Loucy (cell line): ENCODE measurements at regions not wholly inside any gene's neighbourhood (a gene's known extent, or its start where the extent isn't known, plus 50 kb on each side); places are given as distances from the start of the nearest gene placed in this dataset.

Experiments used
- H2AFZ ChIP-seq: fragments of 200-600 bp; sonication (generic); 2 replicates; pipeline ENCODE4 v1.6.0; 2016; ENCODE audit warnings: antibody characterized with exemption, mild to moderate bottlenecking, low read length, moderate library complexity
- H3F3A ChIP-seq: fragments of 200-600 bp; 2 replicates; pipeline ENCODE4 v1.6.0; 2016; ENCODE audit warnings: antibody characterized with exemption, low read depth, mild to moderate bottlenecking
- H3K27me3 ChIP-seq: fragments of 200-600 bp; sonication (generic); 2 replicates; pipeline ENCODE4 v1.6.1; 2014; ENCODE audit warnings: low read length, mild to moderate bottlenecking; ENCODE audit not compliant: insufficient read depth, poor library complexity, severe bottlenecking
- H3K36me3 ChIP-seq: fragments of 200-600 bp; sonication (generic); 2 replicates; pipeline ENCODE4 v1.6.1; 2016; ENCODE audit warnings: low read length; ENCODE audit not compliant: insufficient read depth
- H3K4me1 ChIP-seq: fragments of 200-600 bp; sonication (generic); 2 replicates; pipeline ENCODE4 v1.5.1; 2014; ENCODE audit warnings: low read length, mild to moderate bottlenecking; ENCODE audit not compliant: insufficient read depth, poor library complexity, severe bottlenecking
- H3K4me2 ChIP-seq: fragments of 200-600 bp; sonication (generic); 2 replicates; pipeline ENCODE4 v1.6.0; 2014; ENCODE audit warnings: antibody characterized with exemption, low read length, low read depth, mild to moderate bottlenecking; ENCODE audit not compliant: poor library complexity, severe bottlenecking
- H3K4me3 ChIP-seq: fragments of 200-600 bp; sonication (generic); 2 replicates; pipeline ENCODE4 v1.5.1; 2014; ENCODE audit warnings: low read length, mild to moderate bottlenecking, mixed read lengths; ENCODE audit not compliant: poor library complexity, severe bottlenecking
- H3K79me2 ChIP-seq: fragments of 200-600 bp; sonication (generic); 2 replicates; pipeline ENCODE4 v1.6.1; 2014; ENCODE audit warnings: low read length; ENCODE audit not compliant: insufficient read depth
- H3K9ac ChIP-seq: fragments of 200-600 bp; sonication (generic); 2 replicates; pipeline ENCODE4 v1.6.0; 2014; ENCODE audit warnings: mild to moderate bottlenecking, low read depth, low read length, moderate library complexity; ENCODE audit not compliant: poor library complexity, severe bottlenecking
- H3K9me2 ChIP-seq: fragments of 200-600 bp; sonication (generic); replicated peaks from 2 replicates; pipeline ENCODE4 v1.6.1; 2016; ENCODE audit warnings: low read depth, low read length, mixed read lengths
- H3K9me3 ChIP-seq: fragments of 200-600 bp; sonication (generic); 2 replicates; pipeline ENCODE4 v1.6.1; 2014; ENCODE audit warnings: mild to moderate bottlenecking, antibody characterized with exemption, low read length, low read depth; ENCODE audit not compliant: insufficient read depth
- H4K20me1 ChIP-seq: fragments of 200-600 bp; sonication (generic); 2 replicates; pipeline ENCODE4 v1.6.0; 2014; ENCODE audit warnings: antibody characterized with exemption, low read length, mild to moderate bottlenecking; ENCODE audit not compliant: insufficient read depth, poor library complexity, severe bottlenecking
- EZH2phosphoT487 ChIP-seq: fragments of 200-600 bp; IDR thresholded peaks from 2 replicates; pipeline ENCODE4 v1.6.1; 2018; ENCODE audit warnings: antibody characterized with exemption, mild to moderate bottlenecking, moderate library complexity, borderline replicate concordance
- TF ChIP-seq, protein P1 (sequence below): fragments of 200-600 bp; sonication (generic); conservative IDR thresholded peaks from 2 replicates; pipeline ENCODE4 v1.5.1; 2014; ENCODE audit warnings: mild to moderate bottlenecking, antibody characterized with exemption, low read length

GRCh38 chr1:24999426-24999825 lies 69.3 kb upstream of the RUNX3 start:
- H4K20me1 ChIP-seq: no peaks in the 10 kb centered on the region
- TF ChIP-seq, protein P1, sequence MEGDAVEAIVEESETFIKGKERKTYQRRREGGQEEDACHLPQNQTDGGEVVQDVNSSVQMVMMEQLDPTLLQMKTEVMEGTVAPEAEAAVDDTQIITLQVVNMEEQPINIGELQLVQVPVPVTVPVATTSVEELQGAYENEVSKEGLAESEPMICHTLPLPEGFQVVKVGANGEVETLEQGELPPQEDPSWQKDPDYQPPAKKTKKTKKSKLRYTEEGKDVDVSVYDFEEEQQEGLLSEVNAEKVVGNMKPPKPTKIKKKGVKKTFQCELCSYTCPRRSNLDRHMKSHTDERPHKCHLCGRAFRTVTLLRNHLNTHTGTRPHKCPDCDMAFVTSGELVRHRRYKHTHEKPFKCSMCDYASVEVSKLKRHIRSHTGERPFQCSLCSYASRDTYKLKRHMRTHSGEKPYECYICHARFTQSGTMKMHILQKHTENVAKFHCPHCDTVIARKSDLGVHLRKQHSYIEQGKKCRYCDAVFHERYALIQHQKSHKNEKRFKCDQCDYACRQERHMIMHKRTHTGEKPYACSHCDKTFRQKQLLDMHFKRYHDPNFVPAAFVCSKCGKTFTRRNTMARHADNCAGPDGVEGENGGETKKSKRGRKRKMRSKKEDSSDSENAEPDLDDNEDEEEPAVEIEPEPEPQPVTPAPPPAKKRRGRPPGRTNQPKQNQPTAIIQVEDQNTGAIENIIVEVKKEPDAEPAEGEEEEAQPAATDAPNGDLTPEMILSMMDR: no peak
- TF ChIP-seq EZH2phosphoT487: no peak
- H2AFZ ChIP-seq: no peak overlapping the region
- no peak overlapping the region for H3K4me3 ChIP-seq
- H3K9me3 ChIP-seq: no peaks in the 10 kb centered on the region
- no peaks in the 10 kb centered on the region for H3K9me2 ChIP-seq
- H3K9ac ChIP-seq: peak overlapping the region; percentile 63
- H3K79me2 ChIP-seq: no peaks in the 10 kb centered on the region
- no peaks in the 10 kb centered on the region for H3K36me3 ChIP-seq
- no peaks in the 10 kb centered on the region for H3K27me3 ChIP-seq
- peaks cover 8% of the 10 kb centered on the region for H3F3A ChIP-seq
- peaks cover 74% of the 10 kb centered on the region for H3K4me1 ChIP-seq
- peak overlapping the region; percentile 27 for H3K4me2 ChIP-seq

GRCh38 chr1:24998563-24999245 lies 68.6 kb upstream of the RUNX3 start:
- TF ChIP-seq, protein P1: no peak
- no peak for TF ChIP-seq EZH2phosphoT487
- H3K9me3 ChIP-seq: no peaks in the 10 kb centered on the region

DNA sequence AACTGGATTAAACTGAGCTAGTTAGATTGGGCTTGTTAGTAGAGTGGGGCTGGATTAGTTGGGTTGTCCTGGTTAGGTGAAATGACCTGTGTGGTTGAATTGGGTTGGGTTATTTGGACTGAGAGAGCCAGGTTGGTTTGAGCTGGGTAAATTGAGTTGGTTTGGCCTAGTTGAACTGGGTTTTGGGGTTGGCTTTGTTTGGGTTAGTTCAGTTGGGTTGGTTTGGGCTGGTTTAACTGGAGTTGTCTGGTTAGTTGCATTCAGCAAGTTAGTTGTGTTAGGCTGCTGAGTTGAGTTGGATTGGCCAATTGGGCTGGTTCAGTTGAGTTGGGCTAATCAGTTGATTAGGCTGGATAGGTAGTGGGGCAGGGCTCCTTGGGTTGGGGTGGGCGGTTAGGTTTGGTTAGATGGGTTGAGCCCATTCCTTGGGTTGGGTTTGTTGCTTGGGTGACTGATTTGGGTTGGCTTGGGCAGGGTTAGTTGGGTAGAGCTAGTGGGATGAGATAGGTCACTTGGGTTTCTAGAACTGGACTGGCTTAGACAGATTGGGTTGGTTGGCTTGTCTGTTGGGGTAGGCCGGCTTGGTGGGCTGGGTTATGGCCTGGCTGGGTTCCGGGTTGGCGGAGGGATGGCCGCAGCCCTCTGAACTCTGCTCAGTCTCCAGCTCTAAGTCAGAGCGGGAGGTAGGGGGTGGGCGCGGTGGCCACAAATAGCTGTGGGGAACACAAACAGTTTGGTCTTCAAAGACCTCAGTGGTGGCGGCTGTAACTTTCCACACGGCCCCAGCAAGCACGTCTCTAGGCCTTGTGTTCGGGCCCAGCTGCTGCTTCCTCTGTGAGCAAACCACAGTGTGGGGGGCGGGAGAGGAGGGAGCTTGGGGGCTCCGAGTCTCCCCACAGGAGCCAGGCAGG lies 67.2 kb upstream of the RUNX3 start:
- H3K79me2 ChIP-seq: no peaks in the 10 kb centered on the region
- no peaks in the 10 kb centered on the region for H3K27me3 ChIP-seq
- peak overlapping the region; percentile 71 for H3K4me2 ChIP-seq
- H3F3A ChIP-seq: peaks cover 8% of the 10 kb centered on the region
- no peaks in the 10 kb centered on the region for H4K20me1 ChIP-seq
- no peaks in the 10 kb centered on the region for H3K36me3 ChIP-seq
- TF ChIP-seq EZH2phosphoT487: no peak
- TF ChIP-seq, protein P1: no peak
- H3K4me1 ChIP-seq: peaks cover 87% of the 10 kb centered on the region
- H2AFZ ChIP-seq: no peak overlapping the region
- peak overlapping the region; percentile 70 for H3K9ac ChIP-seq
- no peaks in the 10 kb centered on the region for H3K9me2 ChIP-seq
- no peaks in the 10 kb centered on the region for H3K9me3 ChIP-seq
- H3K4me3 ChIP-seq: peak overlapping the region; percentile 55

More at GRCh38 chr1:24998563-24999245, 68.6 kb upstream of the RUNX3 start:
- no peaks in the 10 kb centered on the region for H3K9me2 ChIP-seq
- H4K20me1 ChIP-seq: no peaks in the 10 kb centered on the region
- peaks cover 8% of the 10 kb centered on the region for H3F3A ChIP-seq
- peaks cover 78% of the 10 kb centered on the region for H3K4me1 ChIP-seq
- H3K27me3 ChIP-seq: no peaks in the 10 kb centered on the region
- no peaks in the 10 kb centered on the region for H3K79me2 ChIP-seq
- no peak overlapping the region for H3K4me3 ChIP-seq
- H3K9ac ChIP-seq: peak overlapping the region; percentile 63
- H3K36me3 ChIP-seq: no peaks in the 10 kb centered on the region
- peak overlapping the region; percentile 27 for H3K4me2 ChIP-seq
- H2AFZ ChIP-seq: no peak overlapping the region
